Effector memory CD8-positive, alpha-beta T cell (primary cell): ENCODE measurements at regions not wholly inside any gene's neighbourhood (a gene's known extent, or its start where the extent isn't known, plus 50 kb on each side); places are given as distances from the start of the nearest gene placed in this dataset.

ENCODE experiments used
- ATAC-seq: fragments of 150-1000 bp; cut with Tn5 transposase; replicated peaks from 2 replicates; pipeline ENCODE4 v1.10.0; 2021; ENCODE audit warnings: mild to moderate bottlenecking, moderate library complexity
- DNase-seq, 3 experiments: peaks; one replicate each; pipeline ENCODE4 v3.0.0; 2021
- H3K27ac Mint-ChIP-seq, 2 donors: one replicate each; pipeline ENCODE4 v1.8.0; 2022; ENCODE audit warnings: mild to moderate bottlenecking in 2 of 2, mixed read lengths in 2 of 2, moderate library complexity in 2 of 2
- H3K27me3 Mint-ChIP-seq, 2 donors: one replicate each; pipeline ENCODE4 v1.8.0; 2022; ENCODE audit warnings: mixed read lengths in 2 of 2
- H3K36me3 Mint-ChIP-seq: one replicate; pipeline ENCODE4 v1.8.0; 2022; ENCODE audit warnings: mild to moderate bottlenecking, moderate library complexity, mixed read lengths; ENCODE audit not compliant: insufficient read depth
- H3K4me1 Mint-ChIP-seq, 2 donors: one replicate each; pipeline ENCODE4 v1.8.0; 2022; ENCODE audit warnings: low read depth in 2 of 2, mixed read lengths in 2 of 2
- H3K4me3 Mint-ChIP-seq, 2 donors: one replicate each; pipeline ENCODE4 v1.8.0; 2022; ENCODE audit warnings: mild to moderate bottlenecking in 2 of 2, mixed read lengths in 2 of 2, moderate library complexity in 2 of 2
- H3K9me3 Mint-ChIP-seq, 2 donors: one replicate each; pipeline ENCODE4 v1.8.0; 2022; ENCODE audit warnings: mixed read lengths in 2 of 2

- H3K4me1 Mint-ChIP-seq, result peaks cover 0 to 3% of the 10 kb centered on the region in 2 donors
- peaks cover 0 to 12% of the 10 kb centered on the region in 2 donors for H3K27me3 Mint-ChIP-seq
Observed at GRCh38 chr11:95684170-95684569, 105.4 kb downstream of the FAM76B start.

GRCh38 chr11:95682552-95682951 is 107.0 kb downstream of the FAM76B start:
- Mint-ChIP-seq H3K36me3 (no peaks in the 10 kb centered on the region), H3K4me1 (peaks cover 0 to 3% of the 10 kb centered on the region in 2 donors), H3K27ac (no peak overlapping the region), H3K9me3 (no peaks in the 10 kb centered on the region), H3K27me3 (peaks cover 0 to 12% of the 10 kb centered on the region in 2 donors), H3K4me3 (no peak overlapping the region)
- no peak for DNase-seq
- ATAC-seq, result no peak

More at GRCh38 chr11:95684170-95684569, 105.4 kb downstream of the FAM76B start:
- ATAC-seq, result no peak
- H3K36me3 Mint-ChIP-seq, result no peaks in the 10 kb centered on the region
- no peak overlapping the region for H3K27ac Mint-ChIP-seq
- DNase-seq, result no peak
- no peak overlapping the region for H3K4me3 Mint-ChIP-seq
- H3K9me3 Mint-ChIP-seq, result no peaks in the 10 kb centered on the region

GRCh38 chr11:95680169-95680929 is 109.2 kb downstream of the FAM76B start:
- Mint-ChIP-seq H3K27me3 (peaks cover 0 to 9% of the 10 kb centered on the region in 2 donors), H3K9me3 (no peaks in the 10 kb centered on the region), H3K36me3 (no peaks in the 10 kb centered on the region), H3K4me1 (peaks cover 0 to 3% of the 10 kb centered on the region in 2 donors), H3K27ac (no peak overlapping the region), H3K4me3 (no peak overlapping the region)
- no peak for DNase-seq
- no peak for ATAC-seq

- no peak overlapping the region for H3K4me3 Mint-ChIP-seq
- H3K9me3 Mint-ChIP-seq, result no peaks in the 10 kb centered on the region
- no peaks in the 10 kb centered on the region for H3K36me3 Mint-ChIP-seq
- no peak overlapping the region for H3K27ac Mint-ChIP-seq
- H3K27me3 Mint-ChIP-seq, result peaks cover 0 to under 1% of the 10 kb centered on the region in 2 donors
- ATAC-seq (no peak), DNase-seq (no peak)
- peaks cover 0 to 3% of the 10 kb centered on the region in 2 donors for H3K4me1 Mint-ChIP-seq
Observed at GRCh38 chr11:95678988-95679387, 110.6 kb downstream of the FAM76B start.

DNA sequence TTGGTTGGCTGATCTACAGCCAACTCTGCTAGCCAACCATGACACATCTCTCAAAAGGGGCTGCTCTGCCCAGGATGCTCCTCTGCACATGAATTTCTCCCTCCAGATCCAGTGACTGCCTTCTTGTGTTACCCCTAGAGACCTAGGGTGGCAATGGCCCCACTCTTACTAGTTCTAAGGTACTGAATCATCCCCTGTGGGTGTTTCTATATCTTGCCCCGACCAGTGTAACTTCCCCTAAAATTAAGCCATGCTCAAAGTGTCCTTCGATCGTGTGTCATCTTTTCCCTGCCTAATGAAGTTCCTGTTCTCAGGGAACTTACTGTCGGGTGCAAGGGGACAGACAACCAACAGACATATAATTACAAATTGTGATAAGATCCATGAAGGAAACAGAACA is 113.3 kb downstream of the FAM76B start:
- Mint-ChIP-seq H3K36me3 (no peaks in the 10 kb centered on the region), H3K9me3 (no peaks in the 10 kb centered on the region), H3K27ac (no peak overlapping the region), H3K4me1 (peaks cover 0 to 3% of the 10 kb centered on the region in 2 donors), H3K27me3 (no peaks in the 10 kb centered on the region), H3K4me3 (no peak overlapping the region)
- DNase-seq (no peak), ATAC-seq (no peak)

DNA sequence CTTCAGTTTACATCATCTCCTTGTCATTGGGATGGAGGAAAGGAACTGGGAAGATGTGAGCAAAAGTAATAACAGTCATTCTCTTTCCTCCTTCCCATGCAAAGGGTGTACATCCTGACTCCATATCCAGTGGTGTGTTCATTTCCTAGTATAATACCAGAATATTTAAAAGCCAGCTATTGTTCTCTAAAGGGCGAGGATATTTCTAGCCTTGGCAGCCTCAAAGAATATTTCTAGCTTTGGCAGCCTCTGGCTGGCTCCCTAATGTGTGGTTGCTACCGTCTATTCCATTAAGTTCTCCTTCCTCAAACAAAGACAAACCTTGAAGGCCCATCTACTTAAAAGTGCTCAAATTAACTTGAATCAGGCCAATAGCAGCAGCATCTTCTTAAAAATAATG is 114.0 kb downstream of the FAM76B start:
- Mint-ChIP-seq H3K27ac (no peak overlapping the region), H3K4me1 (peaks cover 0 to 3% of the 10 kb centered on the region in 2 donors), H3K4me3 (no peak overlapping the region), H3K9me3 (no peaks in the 10 kb centered on the region), H3K27me3 (no peaks in the 10 kb centered on the region), H3K36me3 (no peaks in the 10 kb centered on the region)
- DNase-seq (no peak), ATAC-seq (no peak)

GRCh38 chr11:95674657-95675358 is 114.8 kb downstream of the FAM76B start:
- no peak for ATAC-seq
- Mint-ChIP-seq H3K4me1 (no peaks in the 10 kb centered on the region), H3K9me3 (no peaks in the 10 kb centered on the region), H3K27me3 (no peaks in the 10 kb centered on the region), H3K36me3 (no peaks in the 10 kb centered on the region), H3K27ac (no peak overlapping the region), H3K4me3 (no peak overlapping the region)
- no peak for DNase-seq

GRCh38 chr11:95671768-95672167 is 117.8 kb downstream of the FAM76B start:
- H3K9me3 Mint-ChIP-seq, result no peaks in the 10 kb centered on the region
- H3K36me3 Mint-ChIP-seq, result no peaks in the 10 kb centered on the region

DNA sequence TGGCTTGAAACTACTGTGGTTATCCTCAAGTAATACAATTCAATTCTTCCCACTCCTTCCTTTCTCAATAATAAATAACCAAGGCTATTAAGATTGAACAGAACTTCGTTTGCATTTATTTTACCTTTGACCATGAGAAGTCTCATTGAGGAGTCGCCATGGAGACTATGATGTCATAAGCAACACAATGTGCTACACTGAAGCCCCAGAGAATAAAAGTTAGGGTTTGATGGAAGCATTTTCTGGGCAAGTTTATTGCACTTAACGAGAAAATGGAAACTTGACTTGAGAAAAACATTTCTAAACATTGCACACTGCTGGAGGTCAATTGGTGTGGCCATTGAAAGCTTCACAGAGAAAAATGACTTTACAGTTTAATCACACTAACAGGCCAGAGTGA is 121.5 kb downstream of the FAM76B start:
- Mint-ChIP-seq H3K9me3 (no peaks in the 10 kb centered on the region), H3K27me3 (peaks cover 0 to 5% of the 10 kb centered on the region in 2 donors), H3K27ac (no peak overlapping the region), H3K4me3 (no peak overlapping the region), H3K36me3 (no peaks in the 10 kb centered on the region), H3K4me1 (no peaks in the 10 kb centered on the region)
- ATAC-seq, result no peak
- DNase-seq, result no peak

More at GRCh38 chr11:95671768-95672167, 117.8 kb downstream of the FAM76B start:
- Mint-ChIP-seq H3K4me3 (no peak overlapping the region), H3K4me1 (no peaks in the 10 kb centered on the region), H3K27ac (no peak overlapping the region), H3K27me3 (no peaks in the 10 kb centered on the region)
- ATAC-seq, result no peak
- no peak for DNase-seq

DNA sequence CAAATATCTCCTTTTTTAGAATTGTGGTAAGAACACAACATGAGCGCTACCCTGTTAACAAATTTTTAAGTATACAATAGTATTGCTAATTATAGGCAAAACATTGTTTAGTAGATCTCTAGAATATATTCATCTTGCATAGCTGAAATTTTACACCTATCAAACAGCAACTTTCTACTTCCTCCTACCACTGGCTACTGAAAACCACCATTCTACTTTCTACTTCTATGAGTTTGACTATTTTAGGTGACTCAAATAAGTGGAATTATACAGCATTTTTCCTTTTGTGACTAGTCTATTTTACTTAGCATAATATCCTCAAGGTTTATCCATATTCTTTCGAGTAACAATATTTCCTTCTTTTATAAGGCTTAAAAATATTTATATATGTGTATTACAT is 128.4 kb downstream of the FAM76B start:
- DNase-seq (no peak), ATAC-seq (no peak)
- Mint-ChIP-seq H3K27me3 (peaks cover 0 to 5% of the 10 kb centered on the region in 2 donors), H3K36me3 (no peaks in the 10 kb centered on the region), H3K9me3 (no peaks in the 10 kb centered on the region), H3K27ac (no peak overlapping the region), H3K4me3 (no peak overlapping the region), H3K4me1 (peaks cover 0 to 5% of the 10 kb centered on the region in 2 donors)

DNA sequence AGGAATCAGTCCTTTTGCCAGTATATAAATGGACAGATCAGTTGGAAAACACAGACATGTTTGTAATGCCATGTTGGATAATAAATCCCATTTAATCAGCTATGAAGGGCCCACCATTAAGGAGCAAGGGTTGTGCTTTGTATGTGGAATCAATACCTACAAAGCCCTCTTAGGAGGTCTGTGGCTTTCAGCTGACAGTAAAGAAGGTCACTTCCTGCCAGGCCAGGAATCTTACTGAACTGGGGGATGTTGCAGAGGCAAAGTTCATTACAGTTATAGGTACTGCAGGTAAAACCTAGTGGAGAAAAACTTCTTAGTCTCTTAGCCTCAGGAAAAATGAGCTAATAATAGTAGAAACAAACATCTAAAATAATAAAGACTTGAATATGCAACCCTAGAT is 129.5 kb downstream of the FAM76B start:
- DNase-seq, result no peak
- H3K36me3 Mint-ChIP-seq, result no peaks in the 10 kb centered on the region
- H3K27me3 Mint-ChIP-seq, result peaks cover 0 to 8% of the 10 kb centered on the region in 2 donors
- no peak overlapping the region for H3K27ac Mint-ChIP-seq
- H3K4me1 Mint-ChIP-seq, result peaks cover 0 to 5% of the 10 kb centered on the region in 2 donors
- H3K9me3 Mint-ChIP-seq, result no peaks in the 10 kb centered on the region
- ATAC-seq, result peak; percentile 37
- H3K4me3 Mint-ChIP-seq, result no peak overlapping the region

DNA sequence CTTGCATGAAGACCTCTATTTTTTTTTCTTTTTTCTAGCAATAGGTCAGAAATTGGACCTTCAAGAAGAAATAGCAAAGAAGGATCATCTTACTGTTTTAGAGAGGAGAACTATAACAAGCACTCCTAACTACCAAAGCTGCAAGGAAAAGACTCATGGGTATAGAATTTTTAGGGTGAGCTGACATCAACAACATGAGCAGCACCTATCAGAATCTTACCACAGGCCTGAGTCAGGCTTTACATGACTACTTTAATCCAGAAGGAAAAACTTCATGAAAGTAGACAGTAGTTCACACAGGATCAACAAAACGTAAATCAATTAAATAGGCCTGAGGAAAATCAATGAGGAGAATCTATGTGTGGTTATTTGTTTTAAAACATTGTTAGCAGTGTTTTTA is 130.5 kb downstream of the FAM76B start:
- H3K27me3 Mint-ChIP-seq, result peaks cover 0 to 7% of the 10 kb centered on the region in 2 donors
- H3K4me3 Mint-ChIP-seq, result no peak overlapping the region
- no peaks in the 10 kb centered on the region for H3K36me3 Mint-ChIP-seq
- H3K9me3 Mint-ChIP-seq, result no peaks in the 10 kb centered on the region
- DNase-seq (no peak), ATAC-seq (no peak)
- no peak overlapping the region for H3K27ac Mint-ChIP-seq
- H3K4me1 Mint-ChIP-seq, result peaks cover 0 to 5% of the 10 kb centered on the region in 2 donors

- DNase-seq, result no peak
- Mint-ChIP-seq H3K36me3 (no peaks in the 10 kb centered on the region), H3K4me1 (peaks cover 0 to 5% of the 10 kb centered on the region in 2 donors), H3K27me3 (peaks cover 12 to 18% of the 10 kb centered on the region in 2 donors), H3K27ac (peak overlapping the region in 1 of 2 donors; percentile 39), H3K9me3 (no peaks in the 10 kb centered on the region), H3K4me3 (no peak overlapping the region)
- no peak for ATAC-seq
Observed at GRCh38 chr11:95655536-95655935, 134.0 kb downstream of the FAM76B start.

DNA sequence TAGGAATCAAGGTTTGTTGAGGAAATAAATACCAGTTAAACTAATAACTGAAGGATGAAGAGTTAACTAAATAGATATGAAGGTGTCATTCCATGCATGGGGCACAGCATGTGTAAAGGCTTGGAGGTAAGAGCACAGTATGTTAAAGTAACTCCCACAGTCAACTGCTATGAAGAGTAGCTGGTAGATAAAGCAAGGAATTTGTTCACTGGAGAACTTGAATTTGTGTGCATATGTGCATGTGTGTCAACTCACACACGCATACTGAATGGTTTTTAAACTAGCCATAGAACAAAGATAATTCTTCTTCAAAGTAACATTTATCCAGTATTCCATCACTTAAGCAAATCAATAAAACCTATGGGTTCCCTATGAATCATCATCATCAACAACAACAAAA is 135.9 kb downstream of the FAM76B start:
- no peak for ATAC-seq
- Mint-ChIP-seq H3K27ac (no peak overlapping the region), H3K9me3 (no peaks in the 10 kb centered on the region), H3K36me3 (no peaks in the 10 kb centered on the region), H3K4me1 (no peaks in the 10 kb centered on the region), H3K27me3 (peaks cover 20 to 23% of the 10 kb centered on the region in 2 donors), H3K4me3 (no peak overlapping the region)
- no peak for DNase-seq
